T follicular helper cell (primary cell): ENCODE measurements at regions not wholly inside any gene's neighbourhood (a gene's known extent, or its start where the extent isn't known, plus 50 kb on each side); places are given as distances from the start of the nearest gene placed in this dataset.

ENCODE experiments used
- DNase-seq: peaks from one replicate; pipeline ENCODE4 v3.0.0-alpha.2; 2020; ENCODE audit warnings: low read depth

DNA sequence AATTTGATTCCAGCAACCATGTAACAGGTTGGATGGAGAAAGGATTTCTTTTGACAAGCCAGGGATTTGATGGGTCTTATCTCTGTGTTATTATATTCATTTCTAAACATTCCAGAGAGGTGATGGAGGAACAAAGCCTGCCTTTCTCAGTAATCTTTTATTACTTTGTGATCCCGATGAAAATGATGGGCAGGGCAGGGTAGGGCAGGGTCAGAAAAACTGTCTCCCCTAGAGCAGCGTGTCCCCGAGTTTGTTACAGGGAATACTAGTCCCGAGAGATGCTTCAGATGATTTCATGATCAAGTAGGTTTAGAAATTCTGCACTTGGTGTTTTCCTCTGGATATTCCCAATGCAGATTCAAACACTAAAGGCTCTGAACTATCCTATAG is 111.8 kb upstream of the RGMA start:
- DNase-seq, result no peak

DNA sequence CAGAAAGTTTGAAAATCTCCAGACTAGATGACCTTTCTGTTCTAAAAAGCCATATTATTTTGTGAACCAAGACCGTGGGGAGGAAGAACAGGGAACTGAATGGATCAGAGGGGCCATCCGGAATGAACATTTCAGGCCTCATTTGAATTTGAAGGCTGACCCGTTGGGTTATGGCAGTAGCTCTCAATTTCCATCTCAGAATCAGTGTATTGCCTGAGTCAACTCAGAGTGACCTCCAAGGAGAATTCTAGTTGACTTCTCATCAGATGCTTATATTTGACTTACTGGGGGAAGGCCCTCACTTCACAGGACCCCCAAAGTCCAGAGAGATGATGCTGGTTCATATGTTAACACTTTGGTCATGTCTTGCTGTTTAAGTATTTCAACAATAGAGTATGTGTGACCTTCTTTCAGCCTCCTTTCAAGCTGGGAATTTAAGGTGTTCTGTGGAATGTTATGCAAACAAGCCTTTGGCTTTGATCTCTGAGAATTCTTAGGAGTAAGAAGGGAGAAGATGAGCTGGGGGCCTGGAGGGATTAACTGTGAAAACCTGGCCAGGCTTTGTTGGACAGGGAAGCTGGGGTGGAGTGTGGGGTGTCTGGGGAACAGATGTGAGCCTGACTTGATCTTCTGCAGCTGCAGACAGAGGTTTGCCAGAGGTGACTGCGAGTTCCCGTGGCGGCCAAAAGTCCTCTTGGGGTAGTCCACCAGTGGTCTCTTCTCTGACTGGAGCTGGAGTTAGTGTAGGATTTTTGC is 111.2 kb upstream of the RGMA start:
- no peak for DNase-seq

DNA sequence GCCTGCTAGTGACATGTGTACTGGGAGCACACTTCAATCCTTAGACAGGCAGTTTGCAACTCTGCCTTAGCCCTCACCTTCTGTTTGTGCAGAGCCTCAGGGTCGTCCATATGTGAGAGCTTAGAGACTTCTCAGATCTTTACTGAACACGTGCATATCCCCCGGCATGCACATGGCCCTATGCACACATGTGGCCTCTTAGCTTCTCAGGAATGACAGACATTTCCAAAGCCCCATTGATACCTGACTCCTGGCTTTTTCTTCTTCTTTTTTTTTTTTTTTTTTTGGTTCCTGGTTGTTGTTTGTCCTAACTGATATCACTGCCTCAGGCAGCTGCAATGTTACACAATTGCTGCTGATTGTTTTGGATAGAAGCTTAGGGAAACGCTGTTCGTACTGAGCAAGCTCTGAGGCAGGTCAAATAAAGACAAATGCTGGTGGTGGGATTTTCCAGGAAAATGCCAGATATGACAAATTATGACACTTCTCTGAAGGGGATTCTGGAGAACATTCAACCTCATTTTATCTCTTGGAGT is 107.2 kb upstream of the RGMA start:
- no peak for DNase-seq

DNA sequence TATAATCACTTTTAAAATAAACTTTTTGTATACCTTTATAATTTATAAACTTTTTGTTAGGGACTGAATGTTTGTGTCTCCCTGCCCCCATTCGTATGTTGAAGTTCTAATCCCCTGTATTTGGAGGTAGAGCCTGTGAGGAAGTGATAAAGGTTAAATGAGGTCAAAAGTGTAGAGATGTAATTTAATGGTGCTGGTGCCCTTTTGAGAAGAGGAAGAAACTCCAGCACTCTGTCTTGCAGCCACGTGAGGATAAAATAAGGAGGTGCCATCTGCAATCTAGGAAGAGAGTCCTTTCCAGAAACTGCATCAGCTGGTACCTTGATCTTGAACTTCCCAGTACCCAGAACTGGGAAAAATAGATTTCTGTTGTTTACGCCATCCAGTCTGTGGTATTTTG is 106.1 kb upstream of the RGMA start:
- DNase-seq, result no peak

DNA sequence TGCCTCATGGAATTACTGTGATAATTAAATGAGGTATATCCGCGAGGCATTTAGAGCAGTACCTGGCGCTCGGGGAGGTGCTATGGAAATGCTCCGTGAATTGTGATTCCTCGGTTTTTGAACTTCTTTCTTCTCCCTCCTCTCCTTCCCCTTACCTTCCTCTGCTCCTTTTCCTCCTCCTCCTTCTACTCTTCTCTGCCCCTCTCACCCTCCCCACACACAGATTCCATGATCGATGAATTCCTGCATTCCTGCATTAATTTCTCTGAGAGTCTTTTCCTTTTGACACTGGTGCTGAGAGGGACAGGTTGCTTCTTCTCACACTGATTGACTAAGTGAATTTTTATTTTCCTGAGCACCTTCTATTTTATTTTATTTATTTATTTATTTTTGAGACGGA is 101.2 kb upstream of the RGMA start:
- DNase-seq, result no peak

DNA sequence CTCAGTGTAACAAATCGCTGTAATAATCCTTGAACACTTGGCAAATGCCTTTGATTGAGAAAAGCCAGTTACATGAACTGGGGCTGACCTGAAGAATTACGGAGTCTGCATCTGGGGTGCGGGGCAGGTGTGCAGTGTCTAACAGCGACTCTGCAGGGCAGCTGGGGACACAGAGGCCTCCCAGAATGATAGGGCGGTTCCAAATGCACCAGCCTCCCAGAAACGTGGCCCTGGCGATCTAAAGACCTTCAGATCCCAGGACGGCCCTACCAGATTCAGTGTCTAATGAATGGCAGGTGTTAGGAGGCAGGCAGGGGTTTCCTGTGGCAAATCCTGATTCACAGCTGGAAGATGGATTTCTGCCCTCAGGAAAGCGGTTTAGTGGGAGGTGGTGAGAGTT is 100.5 kb upstream of the RGMA start:
- DNase-seq, result no peak

DNA sequence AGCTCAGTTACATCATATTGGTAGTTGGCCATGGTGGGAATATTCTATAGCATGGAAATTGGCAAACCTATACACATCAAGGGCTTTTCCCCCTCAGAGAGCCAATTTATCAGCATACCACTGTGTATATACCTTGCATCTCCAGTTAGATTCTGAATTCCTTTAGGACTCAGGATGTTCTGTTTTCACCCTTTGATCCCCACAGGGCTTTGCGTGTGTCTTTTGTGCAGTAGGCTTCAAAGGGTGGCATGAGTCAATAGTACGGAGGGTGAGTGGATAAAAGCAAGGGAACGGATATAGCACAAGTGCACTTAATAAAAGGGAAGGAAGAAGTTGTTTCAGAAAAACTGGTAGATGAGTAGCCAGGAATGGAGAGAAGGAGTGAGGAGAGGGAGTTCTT is 99.2 kb upstream of the RGMA start:
- no peak for DNase-seq

DNA sequence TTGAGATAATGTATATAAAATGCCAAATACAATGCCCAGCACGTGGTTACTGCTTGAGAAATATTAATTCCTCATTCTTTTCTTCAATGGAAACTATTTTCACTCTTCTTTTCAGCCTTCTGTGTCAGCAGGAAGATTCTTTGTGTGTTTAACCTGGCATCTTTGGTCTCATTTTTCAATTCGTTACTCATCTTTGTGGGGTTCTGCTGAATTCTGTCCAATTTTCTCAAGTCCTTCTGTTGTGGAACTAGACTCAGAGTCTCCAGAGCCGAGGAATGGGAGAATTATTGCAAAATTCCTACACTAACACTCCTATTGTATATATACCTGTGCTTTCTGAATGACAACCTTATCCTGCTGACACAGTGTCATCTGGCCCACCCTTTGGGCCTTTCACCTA is 96.8 kb upstream of the RGMA start:
- no peak for DNase-seq

DNA sequence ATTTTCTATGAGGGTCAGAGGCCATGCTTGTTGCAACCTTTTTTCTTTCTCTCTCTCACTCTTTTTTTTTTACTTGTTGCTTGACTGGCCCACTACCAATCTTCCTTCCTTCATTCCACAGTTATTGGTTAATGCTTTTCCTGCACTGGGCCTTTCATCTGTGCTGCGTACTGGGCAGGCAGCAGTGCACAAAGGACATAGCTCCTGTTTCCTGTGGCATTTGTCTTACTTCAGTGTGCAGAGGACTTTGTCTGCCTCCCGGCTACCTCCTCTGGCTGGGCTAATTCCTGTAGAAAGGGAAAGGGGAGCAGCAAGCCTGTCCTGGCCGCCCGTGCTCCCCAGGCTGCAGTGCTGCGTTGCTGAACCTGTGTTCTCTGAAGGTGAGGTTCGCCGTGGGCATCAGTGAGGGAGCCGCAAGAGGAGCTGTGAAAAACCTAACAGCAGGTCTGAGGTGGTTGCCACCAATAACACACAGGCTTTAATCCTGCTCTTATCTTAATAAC is 93.7 kb upstream of the RGMA start:
- DNase-seq, result no peak

DNA sequence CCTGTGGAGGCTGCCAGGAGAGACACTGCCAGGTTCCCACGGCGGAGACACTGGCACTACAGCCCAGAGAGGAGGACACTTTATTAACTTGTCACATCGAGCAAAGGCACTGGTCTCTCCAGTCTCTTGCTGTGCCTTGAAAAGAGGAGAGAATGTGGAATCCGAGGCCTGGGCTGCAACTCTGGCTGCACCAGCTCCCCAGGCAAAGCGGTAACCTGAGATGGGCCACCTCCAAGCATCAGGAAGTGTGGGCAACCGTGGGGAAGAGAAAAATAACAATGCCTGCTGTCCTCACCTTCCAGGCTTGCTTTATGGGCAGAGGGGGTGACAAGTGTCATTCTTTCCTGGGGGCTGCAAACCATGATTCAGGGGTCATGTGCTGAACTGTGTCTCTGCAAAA is 91.6 kb upstream of the RGMA start:
- DNase-seq, result no peak

DNA sequence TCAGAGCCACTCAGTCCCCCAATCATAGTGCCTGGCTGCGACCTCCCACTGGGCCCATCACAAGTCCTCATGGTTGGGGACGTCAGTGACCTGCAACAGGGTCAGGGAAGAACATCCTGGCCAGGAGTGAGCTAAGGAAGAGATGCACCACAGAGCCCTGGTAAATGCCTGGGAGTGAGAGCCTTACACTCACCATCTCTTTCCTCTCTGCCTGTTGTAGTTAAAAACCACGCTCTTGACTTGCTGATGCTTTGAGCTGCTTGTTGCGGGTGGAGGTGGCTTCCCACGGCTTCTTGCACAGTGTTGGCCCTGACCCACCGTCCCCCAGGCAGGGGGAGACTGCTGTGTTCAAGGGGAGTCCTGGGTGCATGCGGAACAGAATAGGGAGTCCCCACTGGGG is 91.1 kb upstream of the RGMA start:
- no peak for DNase-seq

DNA sequence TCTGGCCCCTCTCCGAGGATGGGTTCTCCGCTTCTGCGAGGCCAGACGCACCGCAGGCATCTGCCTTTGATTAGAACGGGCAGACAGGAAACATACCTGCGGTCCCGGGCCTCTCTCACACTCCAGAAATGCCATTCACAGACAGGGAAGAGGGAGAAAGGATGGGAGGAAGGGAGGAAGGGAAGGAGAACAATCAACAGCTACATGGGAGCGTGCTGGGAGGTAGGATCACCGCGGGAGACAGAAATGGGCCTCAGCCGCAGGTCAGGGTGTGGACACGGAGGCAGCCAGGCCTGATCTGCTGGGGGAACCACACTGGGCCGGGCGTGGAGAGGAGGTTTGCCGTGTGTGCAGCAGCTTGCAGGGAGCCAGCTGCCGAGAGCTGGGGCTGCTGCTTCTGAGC is 90.7 kb upstream of the RGMA start:
- no peak for DNase-seq

DNA sequence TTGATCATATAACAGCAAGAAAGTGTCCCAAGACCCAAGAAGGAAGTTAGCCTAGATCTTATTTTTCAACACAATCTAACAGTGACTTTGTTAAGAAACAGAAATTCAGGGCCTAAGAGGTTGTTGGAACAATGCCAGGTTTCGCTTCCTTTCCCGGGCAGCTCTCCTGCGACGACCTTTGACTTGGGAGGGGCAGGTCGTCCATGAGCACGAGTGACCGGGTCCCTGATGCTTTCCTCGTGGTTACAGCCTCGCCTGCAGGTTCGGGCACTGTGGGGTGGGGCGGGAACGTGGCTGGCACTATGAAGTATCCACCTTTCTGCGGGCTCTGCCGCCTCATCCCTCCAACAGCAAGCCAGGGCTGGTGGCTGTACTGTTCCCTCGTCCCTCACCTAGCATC is 90.1 kb upstream of the RGMA start:
- DNase-seq, result no peak

DNA sequence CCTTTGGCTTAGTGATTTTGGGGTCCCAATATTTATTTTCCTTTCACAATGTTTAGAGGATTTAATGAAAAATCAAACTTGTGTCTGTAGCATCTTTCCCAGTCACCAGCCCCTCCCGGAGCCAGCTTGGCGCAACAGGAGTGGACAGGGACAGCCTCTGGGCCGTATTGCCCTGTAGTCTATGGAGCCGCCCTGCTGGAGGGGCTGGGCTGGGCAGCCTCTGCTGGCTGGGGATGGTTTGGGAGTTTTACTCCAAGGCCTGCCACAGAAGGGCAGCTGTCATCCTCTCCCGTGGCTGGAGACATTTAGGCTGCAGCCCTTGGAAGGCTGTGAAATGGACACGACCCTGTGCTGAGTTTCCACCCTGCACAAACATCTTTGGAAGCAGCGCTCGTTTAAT is 89.4 kb upstream of the RGMA start:
- DNase-seq, result no peak

DNA sequence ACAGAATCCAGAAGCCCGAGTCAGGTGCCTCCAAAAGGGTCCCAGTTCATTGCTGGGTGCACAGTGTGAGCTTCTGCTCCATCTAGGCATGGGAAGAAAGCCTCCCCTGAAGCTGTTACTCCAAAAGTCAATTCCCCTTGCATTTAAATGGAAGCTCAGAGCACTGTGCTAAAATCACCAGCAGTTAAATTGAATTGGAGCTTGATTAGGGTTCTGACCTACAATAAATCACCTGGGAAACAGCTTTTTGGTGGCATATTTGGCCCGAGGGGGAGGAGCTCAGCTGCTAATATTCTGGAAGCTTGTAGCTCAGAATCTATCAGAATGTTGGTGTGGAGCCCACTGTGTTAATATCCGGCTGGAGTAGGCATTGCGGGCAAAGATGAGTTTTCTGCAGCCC is 87.1 kb upstream of the RGMA start:
- no peak for DNase-seq

DNA sequence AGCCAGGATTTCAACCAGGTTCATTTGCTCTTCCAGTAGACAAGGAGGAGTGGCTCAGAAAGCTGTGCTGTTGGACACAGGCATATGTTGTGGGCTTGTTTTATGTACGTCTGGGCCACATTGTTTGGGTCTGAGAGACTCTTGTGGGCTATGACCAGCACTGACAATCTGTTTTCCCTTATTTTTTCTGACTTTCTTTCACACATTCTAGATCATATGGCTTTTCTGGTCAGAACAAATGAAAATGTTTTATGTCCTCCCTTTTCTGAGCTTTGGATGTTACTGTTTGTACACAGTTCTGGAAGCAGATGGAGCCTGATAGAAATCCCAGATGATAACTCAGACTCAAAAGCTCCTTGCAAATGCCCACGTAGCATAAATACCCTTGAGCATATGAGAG is 85.8 kb upstream of the RGMA start:
- no peak for DNase-seq

DNA sequence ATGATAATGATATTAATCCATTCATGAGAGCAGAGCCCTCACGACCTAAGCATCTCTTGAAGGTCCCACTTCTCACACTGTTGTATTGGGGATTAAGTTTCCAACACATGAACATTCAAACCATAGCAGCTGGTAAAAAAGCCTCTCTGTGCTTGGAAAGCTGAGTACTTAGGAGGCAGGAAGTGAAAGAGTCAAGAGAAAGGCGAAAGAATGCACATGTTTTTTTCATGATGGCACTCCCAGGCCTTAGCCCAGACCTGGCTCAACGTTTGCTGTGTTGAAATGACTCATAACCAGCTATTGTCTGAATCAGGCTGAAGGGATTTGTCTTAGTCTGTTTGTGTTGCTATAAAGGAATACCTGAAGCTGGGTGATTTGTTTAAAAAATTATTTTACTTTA is 84.4 kb upstream of the RGMA start:
- DNase-seq, result no peak

DNA sequence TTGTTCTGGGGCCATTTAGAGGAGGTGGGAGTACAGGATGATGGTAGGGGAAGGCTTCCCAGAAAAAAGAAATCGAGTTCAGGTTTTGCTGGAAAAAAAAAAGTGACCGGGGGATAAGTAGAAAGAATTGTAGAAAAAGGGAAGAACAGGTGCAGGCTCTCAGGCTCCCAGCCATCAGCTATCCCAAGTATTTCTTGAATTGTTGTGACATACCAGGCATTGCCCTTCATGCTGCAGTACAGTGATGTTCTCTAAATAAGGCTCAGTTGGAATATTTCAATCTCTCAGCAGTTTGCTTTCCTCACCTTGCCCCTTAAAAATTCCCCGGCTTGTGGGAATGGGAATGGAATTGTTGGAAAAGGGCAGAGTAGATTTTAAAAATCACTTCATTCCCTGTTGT is 82.5 kb upstream of the RGMA start:
- no peak for DNase-seq

DNA sequence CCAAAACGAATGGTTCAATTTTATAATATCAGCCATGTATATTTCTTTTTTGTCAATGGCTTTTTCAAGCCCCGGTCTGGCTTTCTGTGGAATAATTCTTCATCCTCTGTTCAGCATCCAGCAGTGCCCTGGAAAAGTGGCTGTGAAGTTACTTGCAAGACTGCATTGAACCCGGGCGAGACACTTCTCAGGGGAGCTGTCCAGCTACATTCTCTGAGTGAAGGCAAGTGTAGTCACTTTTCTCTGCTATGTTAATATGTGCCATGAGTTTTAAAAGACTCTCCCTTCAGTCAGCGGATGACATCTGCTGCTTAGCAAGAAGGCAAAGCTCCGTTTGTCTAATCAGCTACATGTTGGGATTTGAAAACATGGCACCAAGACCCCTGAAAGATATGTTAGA is 81.3 kb upstream of the RGMA start:
- DNase-seq, result no peak

DNA sequence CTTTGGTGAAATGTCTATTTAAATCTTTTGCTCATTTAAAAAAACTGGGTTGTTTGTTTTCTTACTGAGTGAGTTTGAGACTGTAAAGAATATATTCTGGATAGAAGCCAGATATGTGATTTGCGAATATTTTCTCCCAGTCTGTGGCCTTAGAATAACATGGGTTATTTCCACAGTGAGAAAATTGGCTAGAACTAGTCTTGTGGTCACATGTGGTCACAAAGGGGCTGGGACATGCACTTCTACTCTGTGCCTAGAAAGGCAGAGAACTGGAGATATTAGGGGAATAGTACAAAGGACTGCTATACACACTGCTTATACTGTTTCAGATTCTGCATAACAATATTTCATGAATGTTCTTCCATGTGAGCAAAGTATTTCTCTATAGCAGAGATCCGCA is 79.9 kb upstream of the RGMA start:
- no peak for DNase-seq

DNA sequence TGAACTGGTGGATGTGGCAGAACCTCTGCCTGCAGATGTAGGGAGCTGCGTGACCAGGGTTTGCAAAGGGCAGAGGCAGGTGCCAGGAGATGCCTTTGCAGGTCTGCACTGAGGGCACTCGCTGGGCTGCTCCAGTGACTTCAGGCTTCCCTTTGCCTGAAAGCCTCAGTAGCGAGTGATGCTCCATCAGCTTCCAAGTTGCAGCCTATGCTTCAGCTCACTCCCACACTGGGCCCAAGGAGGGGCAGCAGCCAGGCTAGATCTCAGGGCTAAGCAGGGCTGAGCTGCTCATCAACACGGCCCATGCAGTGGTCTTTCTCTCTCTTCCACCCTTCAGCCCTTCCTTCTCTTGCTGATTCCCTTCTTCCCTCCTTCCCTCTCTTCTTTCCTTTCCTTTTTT is 78.3 kb upstream of the RGMA start:
- no peak for DNase-seq

DNA sequence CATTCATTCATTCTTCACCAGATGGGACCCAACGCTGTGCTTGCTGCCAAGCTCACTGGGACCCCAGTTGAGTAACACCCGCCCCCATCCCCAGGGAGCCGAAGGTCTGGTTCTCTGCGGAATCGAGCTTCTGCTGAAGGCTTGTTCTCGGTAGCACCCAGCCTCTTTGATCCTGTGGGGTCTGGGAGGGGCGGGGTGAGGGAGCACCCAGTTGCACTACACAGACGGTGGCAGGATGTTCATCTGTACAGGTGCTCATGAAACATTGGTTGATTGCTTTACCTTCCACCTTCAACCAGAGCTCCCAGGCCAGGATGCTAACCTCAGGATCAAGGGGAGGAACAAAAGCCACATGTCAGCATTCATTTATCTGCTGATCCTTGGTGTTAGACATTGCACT is 77.7 kb upstream of the RGMA start:
- no peak for DNase-seq

DNA sequence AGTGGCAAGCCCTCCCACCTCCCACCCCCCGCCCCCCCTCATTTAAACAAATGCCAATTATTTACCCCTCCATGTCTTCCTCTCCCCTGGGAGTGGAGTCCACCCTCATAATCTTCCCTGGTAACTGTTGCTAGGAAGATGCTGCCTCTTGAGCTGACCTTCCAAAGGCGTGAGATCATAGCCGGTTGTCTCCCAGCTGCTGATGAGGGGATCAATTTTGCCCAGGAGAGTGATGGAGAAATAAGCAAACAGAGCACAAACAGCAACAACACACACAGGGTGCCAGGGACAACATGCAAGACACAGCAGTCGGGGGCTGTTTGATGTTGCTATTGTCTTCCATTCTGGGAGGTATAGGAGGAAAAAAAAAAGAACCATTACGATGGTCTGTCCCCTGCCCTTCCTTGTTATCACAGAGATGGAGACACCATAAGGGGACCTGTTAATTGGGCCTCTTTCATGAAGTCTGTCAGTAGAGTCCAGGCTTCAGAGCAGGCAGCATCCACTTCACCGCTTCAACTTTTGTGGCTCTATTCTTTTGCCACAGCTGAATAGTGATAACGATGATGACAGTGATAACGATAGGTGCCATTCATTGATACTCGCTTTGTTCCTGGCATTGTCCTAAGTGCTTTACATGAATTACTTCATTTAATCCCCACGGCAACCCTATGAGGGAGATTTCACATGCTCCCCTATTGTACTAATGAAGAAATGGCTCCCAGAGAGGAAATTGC is 76.9 kb upstream of the RGMA start:
- DNase-seq, result no peak

DNA sequence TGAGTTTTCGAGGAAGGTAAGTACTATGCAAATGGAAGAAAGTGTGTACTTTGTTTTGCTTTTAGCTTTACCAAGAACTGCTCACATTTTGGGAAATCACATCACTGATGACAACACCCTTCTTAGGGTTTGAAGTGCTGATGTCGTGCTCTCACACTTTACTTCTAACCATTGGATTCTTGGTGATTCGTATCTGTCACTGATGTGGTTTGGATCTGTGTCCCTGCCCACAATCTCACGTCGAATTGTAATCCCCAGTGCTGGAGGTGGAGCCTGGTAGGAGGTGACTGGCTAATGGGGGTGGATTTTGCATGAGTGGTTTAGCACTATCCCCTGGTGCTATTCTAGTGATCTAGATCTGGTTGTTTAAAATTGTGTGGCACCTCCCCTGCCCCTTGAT is 75.4 kb upstream of the RGMA start:
- DNase-seq, result no peak
